Ishikawa (cell line): ENCODE measurements at regions not wholly inside any gene's neighbourhood (a gene's known extent, or its start where the extent isn't known, plus 50 kb on each side); places are given as distances from the start of the nearest gene placed in this dataset.

Source experiments
- CEBPB ChIP-seq: IDR thresholded peaks from 2 replicates; pipeline ENCODE4 v1.6.1; 2012
- CREB1 ChIP-seq: IDR thresholded peaks from 2 replicates; pipeline ENCODE4 v1.6.1; 2012; ENCODE audit warnings: low read depth
- EGR1 ChIP-seq: IDR thresholded peaks from 2 replicates; pipeline ENCODE4 v1.6.1; 2012
- EP300 ChIP-seq: IDR thresholded peaks from 2 replicates; pipeline ENCODE4 v1.6.1; 2012; ENCODE audit warnings: borderline replicate concordance
- FOXM1 ChIP-seq: IDR thresholded peaks from 2 replicates; pipeline ENCODE4 v1.6.1; 2012; ENCODE audit warnings: low read depth, borderline replicate concordance
- NFIC ChIP-seq: IDR thresholded peaks from 2 replicates; pipeline ENCODE4 v1.6.1; 2012
- RAD21 ChIP-seq: IDR thresholded peaks from 2 replicates; pipeline ENCODE4 v1.6.1; 2012; ENCODE audit warnings: low read depth
- TAF1 ChIP-seq: IDR thresholded peaks from 2 replicates; pipeline ENCODE4 v1.6.1; 2012; ENCODE audit warnings: low read depth, mild to moderate bottlenecking
- TCF12 ChIP-seq: IDR thresholded peaks from 2 replicates; pipeline ENCODE4 v1.6.1; 2012; ENCODE audit warnings: low read depth
- TEAD4 ChIP-seq: IDR thresholded peaks from 2 replicates; pipeline ENCODE4 v1.6.1; 2012
- YY1 ChIP-seq: IDR thresholded peaks from 2 replicates; pipeline ENCODE4 v1.6.1; 2012; ENCODE audit warnings: low read depth
- ZBTB7A ChIP-seq: IDR thresholded peaks from 2 replicates; pipeline ENCODE4 v1.6.1; 2012; ENCODE audit warnings: low read depth
- TF ChIP-seq, protein P1 (sequence below): IDR thresholded peaks from 2 replicates; pipeline ENCODE4 v1.6.1; 2012
- TF ChIP-seq, protein P2 (sequence below): IDR thresholded peaks from 2 replicates; pipeline ENCODE4 v1.6.1; 2012; ENCODE audit warnings: low read depth, mild to moderate bottlenecking
- TF ChIP-seq, protein P3 (sequence below): IDR thresholded peaks from 2 replicates; pipeline ENCODE4 v1.6.1; 2012

DNA sequence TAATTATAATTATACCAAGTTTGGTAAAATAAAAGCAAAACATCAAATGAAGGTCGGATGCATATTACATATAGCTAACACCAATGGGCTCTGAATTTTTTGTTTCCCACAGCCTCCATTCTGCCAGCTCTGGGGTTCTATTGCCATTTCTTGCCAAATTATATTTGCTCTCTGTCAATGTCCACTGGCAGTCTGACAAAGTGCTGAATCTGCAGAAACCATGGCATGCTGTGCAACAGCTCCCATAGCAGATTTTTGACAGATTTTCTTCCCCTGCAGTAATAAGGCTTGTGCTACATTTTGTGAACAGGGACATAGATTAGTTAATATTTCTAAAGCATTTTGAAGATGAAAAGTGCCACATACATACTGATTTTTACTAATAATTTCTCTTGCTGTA, 1102.1 kb downstream of the DIAPH3 start:
- TF ChIP-seq CREB1 (no peak), CEBPB (no peak), RAD21 (no peak), YY1 (no peak), TEAD4 (no peak), TCF12 (no peak), NFIC (no peak), FOXM1 (no peak), ZBTB7A (no peak), EP300 (no peak)
- TF ChIP-seq, protein P1, sequence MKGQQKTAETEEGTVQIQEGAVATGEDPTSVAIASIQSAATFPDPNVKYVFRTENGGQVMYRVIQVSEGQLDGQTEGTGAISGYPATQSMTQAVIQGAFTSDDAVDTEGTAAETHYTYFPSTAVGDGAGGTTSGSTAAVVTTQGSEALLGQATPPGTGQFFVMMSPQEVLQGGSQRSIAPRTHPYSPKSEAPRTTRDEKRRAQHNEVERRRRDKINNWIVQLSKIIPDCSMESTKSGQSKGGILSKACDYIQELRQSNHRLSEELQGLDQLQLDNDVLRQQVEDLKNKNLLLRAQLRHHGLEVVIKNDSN = no peak
- TF ChIP-seq, protein P2, sequence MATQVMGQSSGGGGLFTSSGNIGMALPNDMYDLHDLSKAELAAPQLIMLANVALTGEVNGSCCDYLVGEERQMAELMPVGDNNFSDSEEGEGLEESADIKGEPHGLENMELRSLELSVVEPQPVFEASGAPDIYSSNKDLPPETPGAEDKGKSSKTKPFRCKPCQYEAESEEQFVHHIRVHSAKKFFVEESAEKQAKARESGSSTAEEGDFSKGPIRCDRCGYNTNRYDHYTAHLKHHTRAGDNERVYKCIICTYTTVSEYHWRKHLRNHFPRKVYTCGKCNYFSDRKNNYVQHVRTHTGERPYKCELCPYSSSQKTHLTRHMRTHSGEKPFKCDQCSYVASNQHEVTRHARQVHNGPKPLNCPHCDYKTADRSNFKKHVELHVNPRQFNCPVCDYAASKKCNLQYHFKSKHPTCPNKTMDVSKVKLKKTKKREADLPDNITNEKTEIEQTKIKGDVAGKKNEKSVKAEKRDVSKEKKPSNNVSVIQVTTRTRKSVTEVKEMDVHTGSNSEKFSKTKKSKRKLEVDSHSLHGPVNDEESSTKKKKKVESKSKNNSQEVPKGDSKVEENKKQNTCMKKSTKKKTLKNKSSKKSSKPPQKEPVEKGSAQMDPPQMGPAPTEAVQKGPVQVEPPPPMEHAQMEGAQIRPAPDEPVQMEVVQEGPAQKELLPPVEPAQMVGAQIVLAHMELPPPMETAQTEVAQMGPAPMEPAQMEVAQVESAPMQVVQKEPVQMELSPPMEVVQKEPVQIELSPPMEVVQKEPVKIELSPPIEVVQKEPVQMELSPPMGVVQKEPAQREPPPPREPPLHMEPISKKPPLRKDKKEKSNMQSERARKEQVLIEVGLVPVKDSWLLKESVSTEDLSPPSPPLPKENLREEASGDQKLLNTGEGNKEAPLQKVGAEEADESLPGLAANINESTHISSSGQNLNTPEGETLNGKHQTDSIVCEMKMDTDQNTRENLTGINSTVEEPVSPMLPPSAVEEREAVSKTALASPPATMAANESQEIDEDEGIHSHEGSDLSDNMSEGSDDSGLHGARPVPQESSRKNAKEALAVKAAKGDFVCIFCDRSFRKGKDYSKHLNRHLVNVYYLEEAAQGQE = no peak
- TF ChIP-seq, protein P3, sequence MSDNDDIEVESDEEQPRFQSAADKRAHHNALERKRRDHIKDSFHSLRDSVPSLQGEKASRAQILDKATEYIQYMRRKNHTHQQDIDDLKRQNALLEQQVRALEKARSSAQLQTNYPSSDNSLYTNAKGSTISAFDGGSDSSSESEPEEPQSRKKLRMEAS = no peak

DNA sequence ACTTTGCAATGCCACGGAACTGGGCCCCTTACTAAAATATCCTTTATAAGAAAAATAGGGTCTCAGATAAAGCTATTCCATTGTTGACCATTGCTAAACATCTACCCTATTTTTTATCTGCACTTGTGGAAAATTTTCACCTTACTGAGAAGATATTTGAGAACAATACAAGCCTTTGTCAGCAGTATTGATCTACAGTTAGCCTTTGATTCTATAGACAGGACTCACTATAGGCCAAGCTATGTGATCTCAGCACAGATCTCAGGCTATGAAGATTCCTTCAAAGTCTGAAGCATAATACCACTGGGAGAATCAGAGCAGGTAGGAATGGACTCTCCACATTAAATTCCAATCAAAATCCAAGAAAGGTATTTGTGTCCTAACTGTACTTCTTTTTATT, 1099.7 kb downstream of the DIAPH3 start:
- TF ChIP-seq NFIC = no peak
- TF ChIP-seq, protein P2 = no peak
- no peak for TF ChIP-seq TEAD4
- TF ChIP-seq, protein P1 = no peak
- TF ChIP-seq TCF12 = no peak
- TF ChIP-seq EGR1 = no peak
- TF ChIP-seq RAD21 = no peak
- TF ChIP-seq EP300 = no peak
- TF ChIP-seq, protein P3 = no peak
- no peak for TF ChIP-seq FOXM1
- no peak for TF ChIP-seq YY1
- no peak for TF ChIP-seq TAF1
- no peak for TF ChIP-seq ZBTB7A
- no peak for TF ChIP-seq CREB1
- no peak for TF ChIP-seq CEBPB

DNA sequence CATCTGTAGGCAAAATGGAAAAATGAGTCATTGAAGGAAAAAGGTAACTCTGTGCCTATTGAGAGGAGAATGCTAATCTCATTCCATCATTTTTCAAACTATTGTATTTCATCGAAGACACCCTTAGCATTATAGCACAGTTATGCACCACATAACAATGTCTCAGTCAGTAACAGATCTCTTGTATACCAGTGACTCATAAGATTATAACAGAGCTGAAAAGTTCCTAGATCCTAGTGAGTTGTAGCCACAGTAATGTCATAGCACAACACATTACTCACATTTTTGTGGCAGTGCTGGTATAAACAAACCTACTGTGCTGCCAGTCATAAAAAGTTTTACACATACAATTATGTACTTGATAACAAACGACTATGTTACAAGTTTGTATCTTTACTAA, 1077.6 kb downstream of the DIAPH3 start:
- no peak for TF ChIP-seq ZBTB7A
- TF ChIP-seq, protein P3 = no peak
- TF ChIP-seq FOXM1 = no peak
- TF ChIP-seq YY1 = no peak
- TF ChIP-seq, protein P2 = no peak
- TF ChIP-seq EGR1 = no peak
- TF ChIP-seq CREB1 = no peak
- TF ChIP-seq, protein P1 = no peak
- TF ChIP-seq CEBPB = no peak
- TF ChIP-seq EP300 = no peak
- TF ChIP-seq RAD21 = no peak
- TF ChIP-seq TEAD4 = no peak
- no peak for TF ChIP-seq TAF1
- TF ChIP-seq NFIC = no peak
- no peak for TF ChIP-seq TCF12

DNA sequence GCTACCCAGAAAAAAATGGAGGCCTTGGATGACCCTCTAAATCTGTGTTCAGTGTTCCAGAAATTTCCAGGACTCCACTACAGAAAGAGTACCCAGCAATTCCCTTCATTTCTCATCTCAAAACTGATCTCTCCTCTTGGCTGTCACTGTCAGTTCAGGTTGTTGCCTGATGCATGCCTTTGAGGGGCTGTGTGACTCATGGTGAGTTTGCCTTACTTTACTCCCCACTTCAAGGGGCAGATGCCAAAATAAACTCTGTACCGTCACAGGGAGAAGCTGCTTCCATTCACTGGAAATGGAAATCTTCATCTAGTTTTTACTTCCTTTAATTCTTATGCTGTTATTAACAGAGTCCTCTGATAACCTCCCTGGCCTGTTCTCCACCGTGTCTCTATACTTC, 1075.0 kb downstream of the DIAPH3 start:
- TF ChIP-seq CEBPB (no peak), ZBTB7A (no peak), TAF1 (no peak), NFIC (no peak), EGR1 (no peak), CREB1 (no peak), TEAD4 (no peak), RAD21 (no peak), YY1 (no peak), TCF12 (no peak)
- TF ChIP-seq, protein P2 = no peak
